ENCODE measurements at regions not wholly inside any gene's neighbourhood (a gene's known extent, or its start where the extent isn't known, plus 50 kb on each side); places are given as distances from the start of the nearest gene placed in this dataset. TPM values are rescaled to one million over a fixed set of nuclear protein-coding genes. Genes with fewer than 3 reads are reported as not detected.

GRCh38 chr6:1558388-1558787 is 51.3 kb upstream of the FOXC1 start:
- BruUV-seq (replicated peaks): no TSS peak
- ChIA-PET CTCF (ENCODE audit: unreplicated experiment) (no interaction called here), POLR2A (no interaction called here)
- H2AFZ ChIP-seq (ENCODE audit: low read length): no peak overlapping the region
- no peak overlapping the region for H3K27ac ChIP-seq (ENCODE audit: low read depth, low read length, poor library complexity, severe bottlenecking)
- no peaks in the 10 kb centered on the region for H3K9me3 ChIP-seq (ENCODE audit: low read length)
- H3K4me3 ChIP-seq (ENCODE audit: low read depth, low read length, poor library complexity, severe bottlenecking): no peak overlapping the region
- no peak for TF ChIP-seq EZH2phosphoT487 (IDR thresholded peaks at IDR 0.05; ENCODE audit: borderline replicate concordance, low read depth, low read length)
- no peak for TF ChIP-seq CTCF (conservative IDR thresholded peaks at IDR 0.05; ENCODE audit: low read length)
- intact Hi-C loops (cut with micrococcal nuclease; ENCODE audit: unreplicated experiment): no loop called here
- DNase-seq (ENCODE audit: low spot score): no peak
- H3K79me2 ChIP-seq (ENCODE audit: insufficient read depth, low read depth, low read length): no peaks in the 10 kb centered on the region
- H3K4me2 ChIP-seq (ENCODE audit: low read length): no peak overlapping the region
- no peaks in the 10 kb centered on the region for H3K4me1 ChIP-seq (ENCODE audit: insufficient read depth, low read length, poor library complexity, severe bottlenecking)
- no peaks in the 10 kb centered on the region for H3K9me2 ChIP-seq (ENCODE audit: insufficient read depth, low read length)
- H4K20me1 ChIP-seq (ENCODE audit: insufficient read depth, low read length): no peaks in the 10 kb centered on the region
- no peaks in the 10 kb centered on the region for H3K36me3 ChIP-seq (ENCODE audit: insufficient read depth, low read length)

Small RNAs in the stretch of these regions (small RNA-seq; reads per million reads assigned to genes)
- not detected for gene RN7SL352P
